K562 (cell line): ENCODE measurements at regions not wholly inside any gene's neighbourhood (a gene's known extent, or its start where the extent isn't known, plus 50 kb on each side); places are given as distances from the start of the nearest gene placed in this dataset.

Source experiments
- ATAC-seq: fragments of 200-7000 bp; cut with Tn5 transposase; 3 replicates; pipeline ENCODE4 v1.9.1; 2020; ENCODE audit warnings: moderate library complexity
- BruUV-seq: library from RNA; stranded (reverse); fragments of 400-500 nt; replicated peaks from 2 replicates; lab custom pipeline; 2021; lab: Mats Ljungman, UMichigan
- CTCF ChIA-PET: fragments of 300-600 bp; formaldehyde crosslinking; extraction: SDS; loops from one replicate; lab custom pipeline; 2021; ENCODE audit warnings: low intra/inter-chr PET ratio; lab: Yijun Ruan, JAX
- POLR2A ChIA-PET: fragments of 300-600, 350-650 bp; sonication (Branson Sonifier 250); formaldehyde crosslinking; extraction: SDS; loops from one replicate; lab custom pipeline; 2021; ENCODE audit warnings: antibody characterized with exemption, inconsistent platforms; lab: Yijun Ruan, JAX
- DNase-seq, 4 experiments: peaks; one replicate each; pipeline versions ENCODE4 v3.0.0 to v3.0.0-alpha.2; 2011 to 2018; ENCODE audit warnings: low spot score in 3 of 4, mixed read lengths in 3 of 4; ENCODE audit errors: extremely low read depth in 1 of 4
- FAIRE-seq: peaks from 2 replicates; lab custom pipeline; 2011; peaks lifted over from hg19 to GRCh38; lab: Jason Lieb, UNC
- H2AFZ ChIP-seq: 2 replicates; pipeline ENCODE4 v1.6.0; 2011; ENCODE audit warnings: low read depth, low read length, control low read depth, inconsistent platforms
- H3K27ac ChIP-seq: fragments of 200-600 bp; 3 replicates; pipeline ENCODE4 v1.8.0; 2011; ENCODE audit warnings: low read depth, mild to moderate bottlenecking, control low read depth, inconsistent platforms, low read length, moderate library complexity, mixed read lengths; ENCODE audit errors: extremely low read depth
- H3K27me3 ChIP-seq, 2 experiments: fragments of 300-600 bp in 1 of 2; 2 replicates in 1 of 2; 3 replicates in 1 of 2; pipeline versions ENCODE4 v1.6.0 to v1.8.0; 2011; ENCODE audit warnings: inconsistent platforms in 2 of 2, low read length in 2 of 2, mild to moderate bottlenecking in 1 of 2, mixed read lengths in 1 of 2, moderate library complexity in 1 of 2; ENCODE audit not compliant: control insufficient read depth in 2 of 2, insufficient read depth in 2 of 2
- H3K36me3 ChIP-seq: fragments of 300-600 bp; 3 replicates; pipeline ENCODE4 v1.8.0; 2011; ENCODE audit warnings: mild to moderate bottlenecking, low read length, inconsistent platforms; ENCODE audit not compliant: control insufficient read depth, insufficient read depth
- H3K4me1 ChIP-seq, 2 experiments: fragments of 200-600 bp in 1 of 2; replicated peaks in 1 of 2; 2 replicates in 1 of 2; 3 replicates in 1 of 2; pipeline versions ENCODE4 v1.5.1 to v1.8.0; 2011; ENCODE audit warnings: inconsistent platforms in 2 of 2, low read length in 2 of 2, mild to moderate bottlenecking in 1 of 2, mixed read lengths in 1 of 2, moderate library complexity in 1 of 2; ENCODE audit not compliant: control insufficient read depth in 2 of 2, insufficient read depth in 2 of 2
- H3K4me2 ChIP-seq: 2 replicates; pipeline ENCODE4 v1.6.1; 2011; ENCODE audit warnings: low read length, control low read depth, inconsistent platforms, mixed read lengths; ENCODE audit not compliant: insufficient read depth
- H3K4me3 ChIP-seq: fragments of 200-600 bp; sonication (generic), shearing (Covaris generic); 2 replicates; pipeline ENCODE4 v1.5.1; 2016; ENCODE audit warnings: control low read depth, inconsistent platforms
- H3K79me2 ChIP-seq: fragments of 200-600 bp; 3 replicates; pipeline ENCODE4 v1.8.0; 2011; ENCODE audit warnings: low read length, inconsistent platforms; ENCODE audit not compliant: control insufficient read depth, insufficient read depth
- H3K9ac ChIP-seq, 2 experiments: 2 replicates each; pipeline versions ENCODE4 v1.6.0 to v1.6.1; 2011; ENCODE audit warnings: low read depth in 2 of 2, low read length in 2 of 2, control low read depth in 1 of 2, inconsistent platforms in 1 of 2, mild to moderate bottlenecking in 1 of 2, mixed read lengths in 1 of 2; ENCODE audit not compliant: insufficient read depth in 1 of 2
- H3K9me1 ChIP-seq: one replicate; pipeline ENCODE4 v1.6.0; 2011; ENCODE audit warnings: inconsistent platforms, mild to moderate bottlenecking, low read length, moderate library complexity; ENCODE audit not compliant: control insufficient read depth, insufficient read depth
- H3K9me3 ChIP-seq: replicated peaks from 2 replicates; pipeline ENCODE4 v1.5.1; 2011; ENCODE audit warnings: low read depth, low read length, inconsistent platforms; ENCODE audit not compliant: control insufficient read depth, insufficient read depth
- H4K20me1 ChIP-seq: replicated peaks from 2 replicates; pipeline ENCODE4 v1.6.1; 2011; ENCODE audit warnings: low read length, inconsistent platforms, mixed read lengths; ENCODE audit not compliant: control insufficient read depth, insufficient read depth
- CREBBP ChIP-seq: IDR thresholded peaks from one replicate; pipeline ENCODE4 v1.6.1; 2012; ENCODE audit warnings: low read depth, mild to moderate bottlenecking, control low read depth, inconsistent platforms, low read length
- CXXC5 ChIP-seq: fragments of 250-450 bp; sonication (Bioruptor Pico); IDR thresholded peaks from 2 replicates; pipeline ENCODE4 v1.8.0; 2022; ENCODE audit warnings: inconsistent platforms, mild to moderate bottlenecking, moderate library complexity
- DDX20 ChIP-seq: fragments of 450-650 bp; IDR thresholded peaks from 2 replicates; pipeline ENCODE4 v1.6.1; 2016; ENCODE audit warnings: missing genetic modification characterization, low read depth, mild to moderate bottlenecking, missing compliant biosample characterization, moderate library complexity
- E2F8 ChIP-seq: fragments of 450-650 bp; IDR thresholded peaks from 2 replicates; pipeline ENCODE4 v1.7.1; 2018; ENCODE audit warnings: mild to moderate bottlenecking, low read depth; ENCODE audit not compliant: partially characterized antibody
- MEF2D ChIP-seq: conservative IDR thresholded peaks from 2 replicates; pipeline ENCODE4 v1.6.1; 2016; ENCODE audit warnings: low read depth, missing genetic modification characterization, missing compliant biosample characterization
- MNT ChIP-seq, 2 experiments: fragments of 450-650 bp; conservative IDR thresholded peaks; 2 replicates each; pipeline ENCODE4 v1.6.1; 2017; ENCODE audit warnings: mild to moderate bottlenecking in 2 of 2, moderate library complexity in 2 of 2
- STAT5B ChIP-seq: fragments of 250-450 bp; sonication (Bioruptor Pico); IDR thresholded peaks from 2 replicates; pipeline ENCODE4 v1.8.0; 2021; ENCODE audit warnings: mild to moderate bottlenecking, inconsistent platforms
- TARDBP ChIP-seq: fragments of 450-650 bp; IDR thresholded peaks from 2 replicates; pipeline ENCODE4 v1.6.1; 2016
- TRIM24 ChIP-seq, 2 experiments: fragments of 450-650 bp; IDR thresholded peaks; 2 replicates each; pipeline ENCODE4 v1.6.1; 2016
- TSC22D4 ChIP-seq: fragments of 450-650 bp; IDR thresholded peaks from 2 replicates; pipeline ENCODE4 v1.6.1; 2016; ENCODE audit warnings: missing genetic modification characterization, missing biosample characterization, control low read depth
- ZBED1 ChIP-seq: IDR thresholded peaks from 2 replicates; pipeline ENCODE4 v1.6.1; 2014
- ZNF41 ChIP-seq: fragments of 250-450 bp; sonication (Bioruptor Pico); conservative IDR thresholded peaks from 2 replicates; pipeline ENCODE4 v1.4.0; 2020; ENCODE audit warnings: mild to moderate bottlenecking
- ZNF583 ChIP-seq: fragments of 250-450 bp; sonication (Bioruptor Pico); IDR thresholded peaks from 2 replicates; pipeline ENCODE4 v1.4.0; 2020
- ZNF766 ChIP-seq: fragments of 200-800 bp; sonication (Bioruptor generic); conservative IDR thresholded peaks from 2 replicates; pipeline ENCODE4 v1.6.1; 2016; ENCODE audit warnings: missing genetic modification characterization, missing compliant biosample characterization
- ZNF77 ChIP-seq: fragments of 250-450 bp; sonication (Bioruptor Pico); IDR thresholded peaks from 2 replicates; pipeline ENCODE4 v1.5.0; 2020
- WGBS: fragments of 100-300 bp; shearing (Covaris generic); methylation state at CpG from one replicate; pipeline ENCODE4 v1.1.6; 2016; ENCODE audit warnings: low coverage, mixed read lengths; ENCODE audit not compliant: insufficient coverage; ENCODE audit errors: missing lambda C conversion rate; 5-methylcytosine and 5-hydroxymethylcytosine counted together
- in situ Hi-C: fragments of 300-500 bp; cut with MboI; formaldehyde crosslinking; loops from 4 replicates; pipeline ENCODE4 v1.15.0; 2018; ENCODE audit warnings: inconsistent platforms, mixed read lengths
- intact Hi-C: fragments of 100-400 bp; cut with micrococcal nuclease; formaldehyde crosslinking; loops from 2 replicates; pipeline ENCODE4 v1.14.2; 2022

- 24% methylated on average over 5 of the region's 5 CpGs for WGBS
- no peak overlapping the region for H3K27ac ChIP-seq
- H3K4me2 ChIP-seq: no peak overlapping the region
- no peaks in the 10 kb centered on the region for H3K9me1 ChIP-seq
- H3K79me2 ChIP-seq: no peaks in the 10 kb centered on the region
- ATAC-seq: no peak
- in situ Hi-C loops: no loop called here
- no TSS peak for BruUV-seq
- no peaks in the 10 kb centered on the region for H3K4me1 ChIP-seq
- intact Hi-C loops: no loop called here
- no peak overlapping the region for H3K4me3 ChIP-seq
- CTCF ChIA-PET: no interaction called here
- POLR2A ChIA-PET: interaction anchor here (0.6 kb wide), 1 partner anchor 8 kb away, joined by 4 read pairs; no protein-coding TSS in a partner anchor
- H3K9ac ChIP-seq: no peak overlapping the region
- H3K9me3 ChIP-seq: no peaks in the 10 kb centered on the region
- H4K20me1 ChIP-seq: no peaks in the 10 kb centered on the region; the same call in 1 of the 2 replicates
- peaks cover 0 to 7% of the 10 kb centered on the region in 2 experiments; a peak in 1 of 5 replicates for H3K27me3 ChIP-seq
- FAIRE-seq: no peak
- H3K36me3 ChIP-seq: no peaks in the 10 kb centered on the region
- TF ChIP-seq ZBED1 (no peak), CREBBP (no peak), MNT (conservative IDR thresholded peaks at IDR 0.05) (no peak), TSC22D4 (tag) (no peak), ZNF583 (CRISPR knock-in tag) (no peak), TARDBP (no peak), MEF2D (tag) (no peak), STAT5B (CRISPR knock-in tag) (no peak), DDX20 (tag) (no peak), TRIM24 (IDR thresholded peaks at IDR 0.05) (no peak), ZNF41 (CRISPR knock-in tag) (no peak), ZNF77 (no peak), E2F8 (no peak), ZNF766 (CRISPR knock-in tag) (no peak), CXXC5 (CRISPR knock-in tag) (no peak)
- TF ChIP-seq, all 486 proteins: peak for 0
- H2AFZ ChIP-seq: no peak overlapping the region
- no peak for DNase-seq
These were observed 149.5 kb upstream of the SASH1 start for GRCh38 chr6:148193063-148193680.
